ENCODE measurements at regions not wholly inside any gene's neighbourhood (a gene's known extent, or its start where the extent isn't known, plus 50 kb on each side); places are given as distances from the start of the nearest gene placed in this dataset.

DNA sequence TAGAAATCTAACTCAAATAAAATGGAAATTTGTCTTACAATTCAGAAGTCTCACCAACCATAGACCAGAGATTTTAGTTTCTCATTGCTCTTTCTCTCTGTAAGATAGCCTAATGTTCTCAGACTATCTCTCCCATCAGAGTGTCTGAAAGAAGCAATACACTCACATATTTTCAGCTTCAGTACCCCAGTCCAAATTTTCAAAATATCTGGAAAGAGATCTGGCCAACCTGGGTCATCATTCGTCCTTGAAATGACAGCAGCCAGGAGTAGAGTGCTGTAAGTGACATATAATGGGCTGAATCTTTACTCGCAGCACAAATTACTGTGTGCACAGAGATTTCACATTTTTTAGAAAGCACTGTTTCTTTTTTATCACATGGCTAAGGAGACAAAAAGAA is 313.3 kb upstream of the PRR16 start:
- no peak for TF ChIP-seq POLR2A (IDR thresholded peaks at IDR 0.05)
- TF ChIP-seq, protein P1, sequence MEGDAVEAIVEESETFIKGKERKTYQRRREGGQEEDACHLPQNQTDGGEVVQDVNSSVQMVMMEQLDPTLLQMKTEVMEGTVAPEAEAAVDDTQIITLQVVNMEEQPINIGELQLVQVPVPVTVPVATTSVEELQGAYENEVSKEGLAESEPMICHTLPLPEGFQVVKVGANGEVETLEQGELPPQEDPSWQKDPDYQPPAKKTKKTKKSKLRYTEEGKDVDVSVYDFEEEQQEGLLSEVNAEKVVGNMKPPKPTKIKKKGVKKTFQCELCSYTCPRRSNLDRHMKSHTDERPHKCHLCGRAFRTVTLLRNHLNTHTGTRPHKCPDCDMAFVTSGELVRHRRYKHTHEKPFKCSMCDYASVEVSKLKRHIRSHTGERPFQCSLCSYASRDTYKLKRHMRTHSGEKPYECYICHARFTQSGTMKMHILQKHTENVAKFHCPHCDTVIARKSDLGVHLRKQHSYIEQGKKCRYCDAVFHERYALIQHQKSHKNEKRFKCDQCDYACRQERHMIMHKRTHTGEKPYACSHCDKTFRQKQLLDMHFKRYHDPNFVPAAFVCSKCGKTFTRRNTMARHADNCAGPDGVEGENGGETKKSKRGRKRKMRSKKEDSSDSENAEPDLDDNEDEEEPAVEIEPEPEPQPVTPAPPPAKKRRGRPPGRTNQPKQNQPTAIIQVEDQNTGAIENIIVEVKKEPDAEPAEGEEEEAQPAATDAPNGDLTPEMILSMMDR (IDR thresholded peaks at IDR 0.05): no peak
- intact Hi-C loops (cut with DNase I; ENCODE audit: low total_unique reads): no loop called here
- H3K4me3 ChIP-seq (ENCODE audit: low read depth, poor library complexity, severe bottlenecking): no peak overlapping the region
- no peak for DNase-seq (ENCODE audit: low spot score in 2 of 2)
- WGBS, 2 donors: 58 to 72% methylated on average over 2 of the region's 2 CpGs

DNA sequence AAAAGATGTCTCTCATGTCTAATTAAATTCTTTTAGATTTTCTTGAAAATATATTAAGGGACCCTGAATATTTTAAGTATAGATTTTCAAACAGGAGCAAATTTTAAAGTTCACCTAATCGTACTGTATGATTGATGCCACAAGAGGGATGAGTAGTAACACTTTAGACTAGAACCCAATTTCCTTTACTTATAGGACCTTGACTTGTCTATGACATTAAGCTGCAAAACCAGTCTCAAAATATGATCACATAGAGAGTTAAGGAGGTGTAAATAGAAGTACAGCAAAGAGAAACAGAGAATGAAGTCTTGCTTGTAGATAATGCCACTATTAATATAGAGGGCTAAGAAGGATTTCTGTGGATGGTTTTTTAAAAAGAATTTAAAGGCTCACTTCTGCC is 312.9 kb upstream of the PRR16 start:
- intact Hi-C loops (cut with DNase I; ENCODE audit: low total_unique reads): no loop called here
- WGBS, 2 donors: 76 to 93% methylated on average over 1 of the region's 1 CpG
- H3K4me3 ChIP-seq (ENCODE audit: low read depth, poor library complexity, severe bottlenecking): no peak overlapping the region

DNA sequence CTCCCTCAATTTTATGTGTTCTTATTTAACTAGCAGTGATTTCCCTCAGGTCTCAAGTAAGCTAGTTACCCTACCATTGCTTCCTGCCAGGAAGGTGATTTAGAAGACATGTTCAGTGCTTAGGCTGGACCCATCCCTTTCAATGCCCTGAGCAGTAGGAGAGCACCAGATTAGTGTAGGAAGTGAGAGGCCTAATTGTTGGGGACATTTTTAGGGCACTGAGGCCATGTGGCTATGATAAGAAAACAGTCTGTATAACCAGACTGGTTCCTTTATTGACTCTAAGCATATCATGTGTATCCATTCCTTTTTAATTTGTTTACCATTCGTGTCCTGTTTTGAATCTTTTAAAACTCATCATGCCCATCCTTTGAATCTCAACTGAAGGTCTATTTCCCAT is 312.3 kb upstream of the PRR16 start:
- DNase-seq (ENCODE audit: low spot score in 2 of 2): no peak
- no peak overlapping the region for H3K4me3 ChIP-seq (ENCODE audit: low read depth, poor library complexity, severe bottlenecking)
- WGBS, 2 donors: 89 to 100% methylated on average over 1 of the region's 1 CpG
- TF ChIP-seq POLR2A (IDR thresholded peaks at IDR 0.05): no peak
- TF ChIP-seq, protein P1 (IDR thresholded peaks at IDR 0.05): no peak
- intact Hi-C loops (cut with DNase I; ENCODE audit: low total_unique reads): no loop called here

More for the DNA sequence above, 312.9 kb upstream of the PRR16 start:
- DNase-seq (ENCODE audit: low spot score in 2 of 2): no peak
- TF ChIP-seq POLR2A (IDR thresholded peaks at IDR 0.05): no peak
- TF ChIP-seq, protein P1 (IDR thresholded peaks at IDR 0.05): no peak

DNA sequence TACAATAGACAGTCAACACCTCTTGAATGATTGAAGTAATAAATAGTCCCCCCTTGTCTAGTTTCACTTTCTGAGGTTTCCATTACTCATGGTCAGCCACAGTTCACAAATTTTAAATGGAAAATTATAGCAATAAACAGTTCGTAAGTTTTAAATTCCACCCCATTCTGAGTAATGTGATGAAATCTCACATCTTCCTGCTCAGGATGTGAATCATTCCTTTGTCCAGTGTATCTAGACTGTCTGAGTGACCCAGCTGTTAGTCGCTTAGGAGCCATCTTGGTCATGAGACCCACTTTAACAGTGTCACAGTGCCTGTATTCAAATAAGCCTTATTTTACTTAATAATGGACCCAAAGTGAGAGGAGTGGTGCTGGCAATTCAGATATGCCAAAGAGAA is 311.6 kb upstream of the PRR16 start:
- DNase-seq (ENCODE audit: low spot score in 2 of 2): no peak
- no peak overlapping the region for H3K4me3 ChIP-seq (ENCODE audit: low read depth, poor library complexity, severe bottlenecking)
- no peak for TF ChIP-seq POLR2A (IDR thresholded peaks at IDR 0.05)
- TF ChIP-seq, protein P1 (IDR thresholded peaks at IDR 0.05): no peak
- intact Hi-C loops (cut with DNase I; ENCODE audit: low total_unique reads): no loop called here
- WGBS, 2 donors: 61 to 67% methylated on average over 2 of the region's 2 CpGs

GRCh38 chr5:120152931-120153330 is 311.2 kb upstream of the PRR16 start:
- DNase-seq (ENCODE audit: low spot score in 2 of 2): no peak
- TF ChIP-seq POLR2A (IDR thresholded peaks at IDR 0.05): no peak
- TF ChIP-seq, protein P1 (IDR thresholded peaks at IDR 0.05): no peak
- intact Hi-C loops (cut with DNase I; ENCODE audit: low total_unique reads): no loop called here
- WGBS, 2 donors: 85 to 88% methylated on average over 4 of the region's 4 CpGs
- H3K4me3 ChIP-seq (ENCODE audit: low read depth, poor library complexity, severe bottlenecking): no peak overlapping the region

- DNase-seq (ENCODE audit: low spot score in 2 of 2): no peak
- 74 to 76% methylated on average over 2 of the region's 2 CpGs for WGBS, 2 donors
- TF ChIP-seq, protein P1 (IDR thresholded peaks at IDR 0.05): no peak
- TF ChIP-seq POLR2A (IDR thresholded peaks at IDR 0.05): no peak
- H3K4me3 ChIP-seq (ENCODE audit: low read depth, poor library complexity, severe bottlenecking): no peak overlapping the region
- intact Hi-C loops (cut with DNase I; ENCODE audit: low total_unique reads): no loop called here
These were observed 310.5 kb upstream of the PRR16 start for GRCh38 chr5:120153551-120153950.
